IPS-15b (cell line): ENCODE measurements at regions not wholly inside any gene's neighbourhood (a gene's known extent, or its start where the extent isn't known, plus 50 kb on each side); places are given as distances from the start of the nearest gene placed in this dataset.

Experiments
- H3K27me3 ChIP-seq: one replicate; pipeline ENCODE4 v1.6.1; 2013; ENCODE audit warnings: low read length; ENCODE audit not compliant: control insufficient read depth, insufficient read depth
- H3K36me3 ChIP-seq: one replicate; pipeline ENCODE4 v1.6.1; 2013; ENCODE audit warnings: low read length; ENCODE audit not compliant: control insufficient read depth, insufficient read depth
- H3K4me1 ChIP-seq: one replicate; pipeline ENCODE4 v1.6.1; 2013; ENCODE audit warnings: mild to moderate bottlenecking, low read length; ENCODE audit not compliant: control insufficient read depth, insufficient read depth
- H3K4me3 ChIP-seq: one replicate; pipeline ENCODE4 v1.5.1; 2013; ENCODE audit warnings: low read depth, low read length
- H3K9ac ChIP-seq: one replicate; pipeline ENCODE4 v1.6.1; 2013; ENCODE audit warnings: low read depth, mild to moderate bottlenecking, low read length
- H3K9me3 ChIP-seq: one replicate; pipeline ENCODE4 v1.6.1; 2013; ENCODE audit warnings: mild to moderate bottlenecking, low read length; ENCODE audit not compliant: control insufficient read depth, insufficient read depth

DNA sequence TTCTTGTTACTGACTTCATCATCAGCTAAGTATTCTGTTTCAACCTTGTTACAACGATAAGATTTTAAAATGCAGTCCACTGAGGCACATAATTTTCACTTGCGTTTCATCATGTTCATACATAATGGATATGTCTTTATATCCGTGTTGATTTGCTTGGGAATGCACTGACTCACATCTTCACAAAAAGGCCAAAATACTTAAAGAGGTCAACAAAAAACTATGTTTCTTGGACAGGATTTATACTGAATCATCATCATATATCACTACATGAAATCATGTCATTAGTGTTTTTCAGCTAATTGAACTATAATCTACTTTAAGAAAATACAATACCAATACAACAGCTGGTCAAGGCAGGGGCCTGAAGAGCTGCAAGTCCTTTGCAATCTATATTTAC lies 324.5 kb upstream of the KLF6 start:
- Histone ChIP-seq H3K4me3 (no peak overlapping the region), H3K9me3 (no peaks in the 10 kb centered on the region), H3K4me1 (no peaks in the 10 kb centered on the region), H3K27me3 (no peaks in the 10 kb centered on the region), H3K36me3 (no peaks in the 10 kb centered on the region), H3K9ac (no peak overlapping the region)

DNA sequence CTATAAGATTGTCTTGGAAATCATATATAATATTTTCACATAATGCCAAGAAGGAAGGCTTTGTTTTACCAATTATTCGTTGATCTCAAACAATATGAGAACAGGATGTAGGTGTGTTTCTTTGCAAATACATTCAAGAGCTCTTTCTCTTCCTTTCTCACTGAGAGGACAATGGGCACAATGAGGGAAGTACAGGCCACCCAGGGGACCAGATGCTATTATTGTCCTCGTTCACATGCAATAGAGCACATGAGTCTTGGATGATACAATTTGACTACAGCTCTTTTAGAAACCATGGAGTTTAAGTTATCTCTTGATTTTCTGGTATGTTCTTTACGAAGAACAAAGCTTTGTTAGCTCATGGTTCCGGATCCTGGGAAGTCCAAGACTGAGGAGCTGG lies 323.7 kb upstream of the KLF6 start:
- Histone ChIP-seq H3K27me3 (no peaks in the 10 kb centered on the region), H3K4me3 (no peak overlapping the region), H3K36me3 (no peaks in the 10 kb centered on the region), H3K4me1 (no peaks in the 10 kb centered on the region), H3K9me3 (no peaks in the 10 kb centered on the region), H3K9ac (no peak overlapping the region)

DNA sequence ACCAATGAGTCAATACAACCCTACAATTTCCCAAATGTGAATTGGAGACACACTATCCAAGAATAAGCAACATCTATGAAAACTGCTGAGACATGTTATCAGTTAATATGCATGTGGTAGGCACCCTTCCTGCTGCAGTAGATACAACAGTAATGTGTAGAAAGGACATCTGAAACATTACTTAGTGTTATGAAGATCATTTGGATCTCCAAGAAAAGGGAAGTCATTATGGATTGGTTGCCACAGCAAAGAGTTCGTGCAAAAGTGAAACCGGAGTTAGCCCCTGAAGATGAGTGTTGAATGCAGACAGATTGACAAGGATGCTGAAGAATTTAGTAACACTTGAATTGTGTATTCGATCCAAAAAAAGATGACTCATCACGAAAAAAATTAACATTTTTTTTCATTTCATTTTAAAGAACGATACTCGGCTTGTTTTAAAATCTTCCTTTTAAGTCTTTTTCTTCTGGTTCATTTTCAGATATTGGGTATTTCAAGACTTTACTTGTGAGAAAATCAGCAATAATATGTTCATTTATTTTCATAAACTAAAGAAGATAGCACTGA lies 322.4 kb upstream of the KLF6 start:
- Histone ChIP-seq H3K4me1 (no peaks in the 10 kb centered on the region), H3K9me3 (no peaks in the 10 kb centered on the region), H3K36me3 (no peaks in the 10 kb centered on the region), H3K4me3 (no peak overlapping the region), H3K27me3 (no peaks in the 10 kb centered on the region), H3K9ac (no peak overlapping the region)

DNA sequence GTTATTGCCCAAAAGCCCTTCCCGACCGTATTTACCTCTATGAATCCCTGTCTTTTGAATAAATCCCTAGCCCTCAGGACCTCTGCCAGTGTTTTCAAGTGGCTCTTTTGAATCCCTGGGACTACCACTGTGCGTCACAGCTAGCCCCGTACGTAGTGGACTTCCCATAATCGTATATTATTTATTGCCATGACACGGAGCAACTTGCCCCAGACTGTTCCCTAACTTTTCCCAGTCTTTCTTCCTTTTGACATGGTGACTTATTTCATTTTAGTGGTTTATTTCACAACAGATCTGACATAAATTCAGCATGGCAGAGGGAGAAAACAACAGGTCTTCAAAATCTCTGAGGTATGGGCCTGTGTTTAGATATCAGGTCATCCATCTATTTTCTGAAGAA lies 318.6 kb upstream of the KLF6 start:
- Histone ChIP-seq H3K4me3 (no peak overlapping the region), H3K9ac (no peak overlapping the region), H3K36me3 (no peaks in the 10 kb centered on the region), H3K27me3 (no peaks in the 10 kb centered on the region), H3K4me1 (no peaks in the 10 kb centered on the region), H3K9me3 (no peaks in the 10 kb centered on the region)

DNA sequence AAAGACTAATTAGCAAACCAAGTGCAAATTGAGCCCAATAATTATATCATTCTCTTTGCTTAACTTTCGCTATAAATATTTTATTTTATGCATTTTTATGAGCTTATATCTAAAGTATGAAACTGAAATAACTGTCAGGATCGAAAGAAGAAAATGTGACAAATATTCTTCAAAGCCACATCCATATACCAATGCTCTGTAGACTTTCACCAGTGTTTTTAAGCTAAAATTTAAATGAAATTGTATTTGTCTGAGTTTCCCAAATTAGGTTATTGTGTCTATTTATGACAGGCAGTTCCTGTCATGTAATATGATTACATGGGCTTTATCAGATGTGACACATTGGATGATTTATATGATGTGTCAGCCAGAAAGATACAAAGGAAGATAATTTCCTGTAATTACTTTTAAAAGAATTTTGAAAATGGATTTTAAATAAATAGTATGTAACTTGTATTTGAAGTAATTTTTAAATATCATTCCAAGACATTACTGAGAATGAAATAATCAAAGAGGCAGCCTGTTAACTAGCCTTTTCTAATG lies 317.9 kb upstream of the KLF6 start:
- Histone ChIP-seq H3K4me1 (no peaks in the 10 kb centered on the region), H3K27me3 (no peaks in the 10 kb centered on the region), H3K9ac (no peak overlapping the region), H3K36me3 (no peaks in the 10 kb centered on the region), H3K4me3 (no peak overlapping the region), H3K9me3 (no peaks in the 10 kb centered on the region)

DNA sequence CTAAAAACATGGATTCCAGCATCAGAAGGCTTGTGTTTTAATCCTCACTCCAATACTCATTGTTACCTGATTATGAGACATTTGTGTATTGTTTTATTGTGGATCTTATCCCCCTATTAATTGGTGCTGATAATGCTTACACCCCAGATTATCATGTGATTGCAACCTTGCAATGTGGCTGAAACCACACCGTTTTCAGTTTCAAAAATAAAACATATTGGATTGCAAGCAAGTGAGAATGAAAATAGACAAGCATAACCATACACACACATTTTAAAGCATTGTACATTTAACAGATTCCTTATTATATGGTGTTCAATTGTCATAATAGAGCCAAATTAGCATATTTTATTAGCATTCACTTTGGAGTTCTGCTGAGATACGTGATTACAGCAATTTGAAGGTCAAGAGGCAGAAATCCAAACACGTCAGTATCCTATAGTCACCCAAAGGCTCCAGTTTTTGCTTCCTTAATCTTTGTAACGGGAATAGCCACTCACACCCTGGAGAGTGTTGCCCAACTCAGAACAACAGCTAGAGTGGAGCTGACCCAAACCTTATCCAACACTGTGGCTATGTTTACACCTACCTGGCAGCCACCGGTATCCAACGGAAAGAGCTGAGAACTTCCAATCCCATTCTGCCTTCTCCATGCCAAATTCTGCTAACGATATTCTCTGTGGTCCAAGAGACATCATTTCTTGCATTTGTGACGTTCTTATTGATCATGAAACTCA lies 317.1 kb upstream of the KLF6 start:
- H3K9me3 ChIP-seq, result no peaks in the 10 kb centered on the region
- H3K4me1 ChIP-seq, result no peaks in the 10 kb centered on the region
- H3K36me3 ChIP-seq, result no peaks in the 10 kb centered on the region
- no peaks in the 10 kb centered on the region for H3K27me3 ChIP-seq
- no peak overlapping the region for H3K4me3 ChIP-seq
- H3K9ac ChIP-seq, result no peak overlapping the region

DNA sequence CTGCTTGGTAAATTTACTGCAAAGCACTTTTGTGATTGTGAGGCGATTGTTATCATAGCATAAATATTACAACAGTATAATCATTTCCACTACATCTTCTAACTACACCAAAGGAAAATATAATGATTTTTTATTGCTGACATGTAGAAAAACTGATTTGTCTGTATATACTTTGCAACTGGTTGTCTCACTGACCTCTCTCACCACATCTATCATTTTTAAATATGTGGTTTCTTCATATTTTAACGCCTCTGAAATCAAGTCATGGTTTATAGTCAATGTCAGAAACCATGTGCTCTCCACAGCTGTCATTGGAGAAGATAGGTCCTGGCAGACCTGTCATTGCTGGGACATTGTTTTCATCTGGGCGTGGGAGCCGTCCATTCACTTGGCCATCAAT lies 315.4 kb upstream of the KLF6 start:
- H3K36me3 ChIP-seq, result no peaks in the 10 kb centered on the region
- H3K4me1 ChIP-seq, result no peaks in the 10 kb centered on the region
- no peak overlapping the region for H3K9ac ChIP-seq
- no peak overlapping the region for H3K4me3 ChIP-seq
- no peaks in the 10 kb centered on the region for H3K27me3 ChIP-seq
- H3K9me3 ChIP-seq, result no peaks in the 10 kb centered on the region

DNA sequence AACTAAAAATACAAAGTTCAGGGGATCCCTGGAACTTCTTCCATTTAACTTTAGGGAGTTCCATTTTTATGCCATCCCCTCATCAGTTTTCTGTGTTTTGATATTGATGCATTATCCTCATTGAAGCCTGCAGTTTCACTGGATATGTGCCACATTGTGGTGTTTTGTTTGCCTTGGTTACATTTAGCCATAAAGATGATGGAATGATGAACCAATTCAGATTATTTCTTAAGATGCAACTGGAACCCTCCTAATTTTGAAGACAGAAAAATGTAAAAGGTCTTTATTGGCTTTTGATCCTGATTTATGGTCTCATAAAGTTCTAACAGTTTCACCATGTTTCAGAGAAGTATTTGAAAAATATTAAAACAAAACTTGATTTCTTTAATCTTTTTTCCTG lies 314.2 kb upstream of the KLF6 start:
- Histone ChIP-seq H3K36me3 (no peaks in the 10 kb centered on the region), H3K9ac (no peak overlapping the region), H3K27me3 (no peaks in the 10 kb centered on the region), H3K4me1 (no peaks in the 10 kb centered on the region), H3K4me3 (no peak overlapping the region), H3K9me3 (no peaks in the 10 kb centered on the region)

DNA sequence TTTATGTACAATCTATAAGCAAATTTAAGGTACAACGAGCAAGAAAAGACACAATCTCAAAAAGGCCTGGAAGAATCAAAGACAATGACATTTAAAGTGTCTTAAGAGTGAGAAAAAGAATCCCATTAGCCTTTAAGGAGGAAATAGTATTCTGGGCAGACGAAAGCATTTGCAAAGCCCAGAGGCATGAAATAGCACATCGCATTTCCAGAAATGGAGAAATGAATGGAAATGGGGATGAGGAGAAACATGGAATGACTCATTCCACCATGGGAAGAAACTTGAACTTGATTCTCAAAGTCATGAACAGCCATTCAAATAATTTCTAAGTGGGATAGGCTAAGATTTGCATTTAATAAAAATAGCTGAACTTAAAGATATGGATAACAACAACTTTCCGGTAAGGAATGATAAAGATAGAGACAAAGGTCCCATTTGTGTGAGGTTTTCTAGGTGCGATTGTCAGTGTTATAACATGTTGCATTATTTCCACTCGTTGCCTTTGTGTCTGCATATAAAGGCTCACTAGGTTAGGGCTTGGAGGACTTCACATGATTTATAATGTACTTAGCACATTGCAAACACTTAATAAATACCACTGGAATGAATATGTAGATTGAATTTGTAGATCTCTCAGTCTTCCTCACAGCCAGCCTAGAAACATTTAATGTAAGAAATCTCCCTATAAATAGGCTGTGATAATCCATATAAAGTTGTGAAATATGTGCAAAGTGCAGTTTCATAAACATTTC lies 310.3 kb upstream of the KLF6 start:
- Histone ChIP-seq H3K36me3 (no peaks in the 10 kb centered on the region), H3K27me3 (no peaks in the 10 kb centered on the region), H3K9ac (no peak overlapping the region), H3K4me1 (no peaks in the 10 kb centered on the region), H3K4me3 (no peak overlapping the region), H3K9me3 (no peaks in the 10 kb centered on the region)

DNA sequence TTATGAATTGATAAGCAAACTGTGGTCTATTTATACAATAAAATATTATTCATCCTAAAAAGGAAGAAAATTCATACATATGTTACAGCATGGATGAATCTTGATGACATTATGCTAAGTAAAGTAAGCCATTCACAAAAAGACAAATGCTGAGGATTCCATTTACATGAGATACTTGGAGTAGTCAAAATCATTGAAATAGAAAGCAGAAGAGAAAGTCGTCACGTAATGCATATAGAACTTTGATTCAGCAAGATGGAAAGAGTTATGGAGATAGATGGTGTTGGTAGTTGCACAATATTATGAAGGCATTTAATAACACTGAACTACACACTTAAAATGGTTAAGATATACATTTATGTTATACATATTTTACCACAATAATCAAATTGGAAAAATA lies 309.7 kb upstream of the KLF6 start:
- H3K9ac ChIP-seq, result no peak overlapping the region
- H3K36me3 ChIP-seq, result no peaks in the 10 kb centered on the region
- no peak overlapping the region for H3K4me3 ChIP-seq
- no peaks in the 10 kb centered on the region for H3K9me3 ChIP-seq
- H3K27me3 ChIP-seq, result no peaks in the 10 kb centered on the region
- H3K4me1 ChIP-seq, result no peaks in the 10 kb centered on the region

DNA sequence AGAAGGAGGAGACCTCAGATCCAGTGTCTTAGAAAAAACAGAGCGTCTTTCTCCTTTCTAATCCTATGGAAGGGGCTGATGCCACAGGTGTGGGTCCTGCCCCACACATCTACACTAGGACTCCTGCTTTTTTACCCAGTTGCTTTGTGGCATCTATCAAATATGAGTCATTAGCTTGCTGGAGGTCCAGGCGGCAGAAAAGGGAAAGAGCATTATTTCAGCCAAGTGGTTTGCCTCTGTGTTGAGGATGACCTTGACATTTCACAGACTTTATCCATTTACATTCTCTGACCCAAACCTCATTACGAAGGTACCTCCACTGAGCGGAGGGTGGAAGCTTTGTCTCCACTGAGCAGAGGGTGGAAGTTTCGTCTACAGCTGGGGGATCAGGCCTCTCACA lies 308.4 kb upstream of the KLF6 start:
- Histone ChIP-seq H3K9me3 (no peaks in the 10 kb centered on the region), H3K4me1 (no peaks in the 10 kb centered on the region), H3K4me3 (no peak overlapping the region), H3K9ac (no peak overlapping the region), H3K36me3 (no peaks in the 10 kb centered on the region), H3K27me3 (no peaks in the 10 kb centered on the region)
